GM23338 (cell line): ENCODE measurements at regions not wholly inside any gene's neighbourhood (a gene's known extent, or its start where the extent isn't known, plus 50 kb on each side); places are given as distances from the start of the nearest gene placed in this dataset.

Source experiments
- ATAC-seq: fragments of 200-7000 bp; cut with Tn5 transposase; 3 replicates; pipeline ENCODE4 v1.9.1; 2020
- DNase-seq: peaks from one replicate; pipeline ENCODE4 v3.0.0-alpha.2; 2015; ENCODE audit warnings: low spot score
- H2AFZ ChIP-seq: fragments of 200-600 bp; sonication (generic); 2 replicates; pipeline ENCODE4 v1.8.0; 2016; ENCODE audit warnings: antibody characterized with exemption, mild to moderate bottlenecking, moderate library complexity
- H3F3A ChIP-seq: fragments of 200-600 bp; sonication (generic); replicated peaks from 2 replicates; pipeline ENCODE4 v1.8.0; 2017; ENCODE audit warnings: antibody characterized with exemption, mixed run types, low read depth
- H3K27ac ChIP-seq: fragments of 200-600 bp; sonication (generic); 2 replicates; pipeline ENCODE4 v1.6.1; 2016; ENCODE audit warnings: low read depth
- H3K27me3 ChIP-seq: fragments of 200-600 bp; sonication (generic); 2 replicates; pipeline ENCODE4 v1.8.0; 2016; ENCODE audit warnings: mild to moderate bottlenecking, mixed run types, moderate library complexity; ENCODE audit not compliant: insufficient read depth
- H3K36me3 ChIP-seq: fragments of 200-600 bp; sonication (generic); 2 replicates; pipeline ENCODE4 v1.8.0; 2016; ENCODE audit warnings: mild to moderate bottlenecking; ENCODE audit not compliant: insufficient read depth
- H3K4me1 ChIP-seq: fragments of 200-600 bp; sonication (generic); 2 replicates; pipeline ENCODE4 v1.8.0; 2016; ENCODE audit warnings: mild to moderate bottlenecking, moderate library complexity; ENCODE audit not compliant: insufficient read depth
- H3K4me2 ChIP-seq: fragments of 200-600 bp; sonication (generic); 2 replicates; pipeline ENCODE4 v1.7.1; 2017; ENCODE audit warnings: mixed run types
- H3K4me3 ChIP-seq: fragments of 200-600 bp; sonication (generic); 2 replicates; pipeline ENCODE4 v1.6.1; 2016; ENCODE audit warnings: mixed run types
- H3K79me2 ChIP-seq: fragments of 200-600 bp; sonication (generic); replicated peaks from 2 replicates; pipeline ENCODE4 v1.8.0; 2017; ENCODE audit warnings: mild to moderate bottlenecking; ENCODE audit not compliant: insufficient read depth
- H3K9me2 ChIP-seq: fragments of 200-600 bp; sonication (generic); 2 replicates; pipeline ENCODE4 v1.8.0; 2017; ENCODE audit not compliant: insufficient read depth
- H4K20me1 ChIP-seq: fragments of 200-600 bp; sonication (generic); replicated peaks from 2 replicates; pipeline ENCODE4 v1.8.0; 2017; ENCODE audit warnings: mild to moderate bottlenecking; ENCODE audit not compliant: insufficient read depth
- H3K27ac Mint-ChIP-seq: 2 replicates; pipeline ENCODE4 v1.8.0; 2020; ENCODE audit warnings: inconsistent platforms, mild to moderate bottlenecking, moderate library complexity, mixed read lengths
- H3K27me3 Mint-ChIP-seq: 3 replicates; pipeline ENCODE4 v1.8.0; 2022; ENCODE audit warnings: low read depth, mild to moderate bottlenecking, moderate library complexity, mixed read lengths, inconsistent platforms; ENCODE audit not compliant: insufficient read depth, poor library complexity
- H3K36me3 Mint-ChIP-seq: 3 replicates; pipeline ENCODE4 v1.8.0; 2021; ENCODE audit warnings: low read depth, mild to moderate bottlenecking, inconsistent platforms, moderate library complexity, mixed read lengths
- H3K4me1 Mint-ChIP-seq: 3 replicates; pipeline ENCODE4 v1.8.0; 2020; ENCODE audit warnings: mild to moderate bottlenecking, inconsistent platforms, mixed read lengths
- H3K4me3 Mint-ChIP-seq: 3 replicates; pipeline ENCODE4 v1.8.0; 2021; ENCODE audit warnings: moderate library complexity, mild to moderate bottlenecking, inconsistent platforms, mixed read lengths
- H3K9me3 Mint-ChIP-seq: 3 replicates; pipeline ENCODE4 v1.8.0; 2020; ENCODE audit warnings: moderate library complexity, mild to moderate bottlenecking, inconsistent platforms, mixed read lengths
- CREB1 ChIP-seq: fragments of 250-450 bp; sonication (Bioruptor Pico); IDR thresholded peaks from 2 replicates; pipeline ENCODE4 v1.5.0; 2020; ENCODE audit warnings: low read depth, mild to moderate bottlenecking, moderate library complexity
- CTCF ChIP-seq, 2 experiments: fragments of 200-600 bp in 1 of 2; sonication (generic) in 1 of 2; conservative IDR thresholded peaks; 2 replicates each; pipeline versions ENCODE4 v1.5.1 to v1.6.1; 2016 to 2017; ENCODE audit warnings: antibody characterized with exemption in 2 of 2, low read depth in 2 of 2, mild to moderate bottlenecking in 2 of 2, moderate library complexity in 1 of 2
- EZH2 ChIP-seq: fragments of 200-600 bp; sonication (generic); IDR thresholded peaks from one replicate; pipeline ENCODE4 v1.8.0; 2017; ENCODE audit warnings: antibody characterized with exemption, mild to moderate bottlenecking, low read depth; ENCODE audit not compliant: unreplicated experiment
- EZH2phosphoT487 ChIP-seq: fragments of 200-600 bp; sonication (generic); IDR thresholded peaks from one replicate; pipeline ENCODE4 v1.8.1; 2018; ENCODE audit warnings: antibody characterized with exemption; ENCODE audit not compliant: unreplicated experiment
- JUNB ChIP-seq: IDR thresholded peaks from one replicate; pipeline ENCODE4 v1.6.1; 2016; ENCODE audit warnings: antibody characterized with exemption; ENCODE audit not compliant: unreplicated experiment
- NANOG ChIP-seq: IDR thresholded peaks from 2 replicates; pipeline ENCODE4 v1.6.1; 2016; ENCODE audit warnings: antibody characterized with exemption, borderline replicate concordance
- POLR2AphosphoS5 ChIP-seq: IDR thresholded peaks from 2 replicates; pipeline ENCODE4 v1.6.1; 2016; ENCODE audit warnings: antibody characterized with exemption, low read depth
- STAT1 ChIP-seq: IDR thresholded peaks from one replicate; pipeline ENCODE4 v1.6.1; 2016; ENCODE audit warnings: antibody characterized with exemption; ENCODE audit not compliant: unreplicated experiment
- ZNF114 ChIP-seq: fragments of 250-450 bp; sonication (Bioruptor Pico); IDR thresholded peaks from 2 replicates; pipeline ENCODE4 v1.5.0; 2020; ENCODE audit warnings: mild to moderate bottlenecking, moderate library complexity
- ZNF331 ChIP-seq: fragments of 250-450 bp; sonication (Bioruptor Pico); IDR thresholded peaks from 2 replicates; pipeline ENCODE4 v1.5.0; 2020; ENCODE audit warnings: low read depth, mild to moderate bottlenecking, moderate library complexity
- ZNF462 ChIP-seq: fragments of 250-450 bp; sonication (Bioruptor Pico); IDR thresholded peaks from 2 replicates; pipeline ENCODE4 v1.5.0; 2020; ENCODE audit warnings: mild to moderate bottlenecking, moderate library complexity
- TF ChIP-seq, protein P1 (sequence below): IDR thresholded peaks from one replicate; pipeline ENCODE4 v1.6.1; 2018; ENCODE audit warnings: antibody characterized with exemption; ENCODE audit not compliant: unreplicated experiment
- TF ChIP-seq, protein P2 (sequence below): IDR thresholded peaks from 2 replicates; pipeline ENCODE4 v1.6.1; 2016; ENCODE audit warnings: antibody characterized with exemption

DNA sequence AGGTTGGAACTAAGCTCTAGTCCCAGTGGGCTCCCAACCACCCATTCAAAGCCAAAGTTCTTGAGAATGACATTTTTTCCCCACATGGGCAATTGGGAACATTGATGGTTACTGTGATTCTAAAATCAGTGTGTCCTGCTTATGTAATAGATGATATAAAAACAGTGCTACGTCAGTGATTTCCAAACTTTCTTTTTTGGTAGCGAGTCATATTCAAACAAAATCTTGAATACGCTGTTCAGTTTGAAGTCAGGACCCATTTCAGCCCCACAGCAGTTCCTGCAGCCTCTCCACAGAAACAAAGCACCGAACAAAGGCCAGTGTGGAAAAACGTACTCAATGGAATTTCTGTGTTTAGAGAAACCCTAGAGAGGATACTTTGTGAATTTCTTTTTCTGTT is 170.0 kb upstream of the OLIG3 start:
- H3K4me3 Mint-ChIP-seq = no peak overlapping the region
- H3K4me1 Mint-ChIP-seq = no peaks in the 10 kb centered on the region
- H3K9me3 Mint-ChIP-seq = no peaks in the 10 kb centered on the region; the same call in 2 of the 3 replicates

More for the DNA sequence above, 170.0 kb upstream of the OLIG3 start:
- TF ChIP-seq POLR2AphosphoS5 (no peak), EZH2phosphoT487 (no peak), STAT1 (no peak), ZNF331 (no peak), CREB1 (CRISPR knock-in tag) (no peak), JUNB (no peak), ZNF114 (CRISPR knock-in tag) (no peak), ZNF462 (CRISPR knock-in tag) (no peak), CTCF (conservative IDR thresholded peaks at IDR 0.05; ENCODE audit: low read depth in 2 of 2) (no peak), NANOG (no peak), EZH2 (no peak)
- TF ChIP-seq, protein P1, sequence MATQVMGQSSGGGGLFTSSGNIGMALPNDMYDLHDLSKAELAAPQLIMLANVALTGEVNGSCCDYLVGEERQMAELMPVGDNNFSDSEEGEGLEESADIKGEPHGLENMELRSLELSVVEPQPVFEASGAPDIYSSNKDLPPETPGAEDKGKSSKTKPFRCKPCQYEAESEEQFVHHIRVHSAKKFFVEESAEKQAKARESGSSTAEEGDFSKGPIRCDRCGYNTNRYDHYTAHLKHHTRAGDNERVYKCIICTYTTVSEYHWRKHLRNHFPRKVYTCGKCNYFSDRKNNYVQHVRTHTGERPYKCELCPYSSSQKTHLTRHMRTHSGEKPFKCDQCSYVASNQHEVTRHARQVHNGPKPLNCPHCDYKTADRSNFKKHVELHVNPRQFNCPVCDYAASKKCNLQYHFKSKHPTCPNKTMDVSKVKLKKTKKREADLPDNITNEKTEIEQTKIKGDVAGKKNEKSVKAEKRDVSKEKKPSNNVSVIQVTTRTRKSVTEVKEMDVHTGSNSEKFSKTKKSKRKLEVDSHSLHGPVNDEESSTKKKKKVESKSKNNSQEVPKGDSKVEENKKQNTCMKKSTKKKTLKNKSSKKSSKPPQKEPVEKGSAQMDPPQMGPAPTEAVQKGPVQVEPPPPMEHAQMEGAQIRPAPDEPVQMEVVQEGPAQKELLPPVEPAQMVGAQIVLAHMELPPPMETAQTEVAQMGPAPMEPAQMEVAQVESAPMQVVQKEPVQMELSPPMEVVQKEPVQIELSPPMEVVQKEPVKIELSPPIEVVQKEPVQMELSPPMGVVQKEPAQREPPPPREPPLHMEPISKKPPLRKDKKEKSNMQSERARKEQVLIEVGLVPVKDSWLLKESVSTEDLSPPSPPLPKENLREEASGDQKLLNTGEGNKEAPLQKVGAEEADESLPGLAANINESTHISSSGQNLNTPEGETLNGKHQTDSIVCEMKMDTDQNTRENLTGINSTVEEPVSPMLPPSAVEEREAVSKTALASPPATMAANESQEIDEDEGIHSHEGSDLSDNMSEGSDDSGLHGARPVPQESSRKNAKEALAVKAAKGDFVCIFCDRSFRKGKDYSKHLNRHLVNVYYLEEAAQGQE = no peak
- TF ChIP-seq, protein P2, sequence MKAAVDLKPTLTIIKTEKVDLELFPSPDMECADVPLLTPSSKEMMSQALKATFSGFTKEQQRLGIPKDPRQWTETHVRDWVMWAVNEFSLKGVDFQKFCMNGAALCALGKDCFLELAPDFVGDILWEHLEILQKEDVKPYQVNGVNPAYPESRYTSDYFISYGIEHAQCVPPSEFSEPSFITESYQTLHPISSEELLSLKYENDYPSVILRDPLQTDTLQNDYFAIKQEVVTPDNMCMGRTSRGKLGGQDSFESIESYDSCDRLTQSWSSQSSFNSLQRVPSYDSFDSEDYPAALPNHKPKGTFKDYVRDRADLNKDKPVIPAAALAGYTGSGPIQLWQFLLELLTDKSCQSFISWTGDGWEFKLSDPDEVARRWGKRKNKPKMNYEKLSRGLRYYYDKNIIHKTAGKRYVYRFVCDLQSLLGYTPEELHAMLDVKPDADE = no peak
- Histone ChIP-seq H3K27ac (no peak overlapping the region), H3K9me2 (no peaks in the 10 kb centered on the region), H3K4me2 (no peak overlapping the region), H3K4me3 (no peak overlapping the region), H3K4me1 (no peaks in the 10 kb centered on the region), H3K36me3 (no peaks in the 10 kb centered on the region), H3F3A (no peaks in the 10 kb centered on the region), H3K27me3 (no peaks in the 10 kb centered on the region), H4K20me1 (no peaks in the 10 kb centered on the region), H3K79me2 (no peaks in the 10 kb centered on the region), H2AFZ (no peak overlapping the region)
- Mint-ChIP-seq H3K36me3 (no peaks in the 10 kb centered on the region), H3K27me3 (peaks cover 2% of the 10 kb centered on the region), H3K27ac (no peak overlapping the region)
- DNase-seq = no peak
- no peak for ATAC-seq
